Forelimb muscle (tissue), 1 donor: ENCODE measurements at regions not wholly inside any gene's neighbourhood (a gene's known extent, or its start where the extent isn't known, plus 50 kb on each side); places are given as distances from the start of the nearest gene placed in this dataset.
"Not testable (repeated sequence)": the region's sequence is repeated elsewhere in the genome, so short reads cannot be mapped to it uniquely, and the experiment has no call there.

Experiments used
- DNase-seq: peaks from one replicate; pipeline ENCODE4 v3.0.0-alpha.2; 2013; ENCODE audit warnings: low read depth

DNA sequence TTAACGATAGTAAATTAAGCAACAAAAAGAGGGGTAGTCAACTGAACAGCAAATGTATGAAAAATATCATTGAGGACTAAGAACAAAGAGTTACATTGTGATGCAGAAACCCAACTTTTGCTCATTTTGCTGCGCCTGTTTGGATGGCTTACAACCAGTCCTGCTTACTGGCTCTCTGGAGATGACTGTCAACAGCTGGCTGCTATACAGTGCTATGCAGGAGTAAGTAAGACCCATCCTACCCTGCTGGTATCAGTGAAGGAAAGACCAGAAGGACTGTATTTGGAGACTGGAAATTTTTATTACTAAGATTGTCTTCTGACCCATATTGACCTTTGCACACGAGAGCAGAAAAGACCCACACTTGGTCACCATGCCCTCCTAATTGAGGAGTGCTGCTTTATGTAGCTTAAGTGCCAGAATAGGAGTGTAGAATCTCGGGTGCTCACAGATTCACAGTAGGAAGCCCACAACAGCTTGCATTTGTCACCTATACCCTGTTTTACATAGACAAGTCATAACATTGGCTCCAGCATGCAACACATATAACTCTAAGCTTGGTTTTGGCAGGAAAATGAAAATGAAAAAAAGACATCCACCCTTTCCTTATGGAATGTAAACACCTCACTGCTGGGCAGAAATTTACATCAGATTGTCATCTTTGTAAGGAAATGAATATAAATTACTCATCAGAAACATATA lies 1915.0 kb upstream of the CELF4 start:
- no peak for DNase-seq

DNA sequence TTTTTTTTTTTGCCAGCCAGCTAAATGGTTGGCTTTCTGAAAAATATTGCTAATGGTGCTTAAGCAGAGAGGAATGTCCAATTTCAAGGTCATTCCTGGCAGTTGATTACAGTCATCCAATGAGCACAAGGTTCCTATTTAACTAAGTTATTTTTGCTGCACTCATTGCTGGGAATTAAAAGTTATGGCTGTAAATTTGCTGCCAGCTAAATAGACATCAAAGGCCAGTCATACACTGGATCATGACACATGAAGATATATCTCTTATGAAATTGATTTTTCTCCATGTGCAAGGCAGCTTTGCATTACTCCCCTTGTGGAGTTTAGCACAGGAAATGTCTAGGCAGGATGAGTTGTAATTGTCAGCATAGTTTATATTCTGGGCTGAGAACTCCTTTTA lies 1898.4 kb upstream of the CELF4 start:
- DNase-seq, result no peak

DNA sequence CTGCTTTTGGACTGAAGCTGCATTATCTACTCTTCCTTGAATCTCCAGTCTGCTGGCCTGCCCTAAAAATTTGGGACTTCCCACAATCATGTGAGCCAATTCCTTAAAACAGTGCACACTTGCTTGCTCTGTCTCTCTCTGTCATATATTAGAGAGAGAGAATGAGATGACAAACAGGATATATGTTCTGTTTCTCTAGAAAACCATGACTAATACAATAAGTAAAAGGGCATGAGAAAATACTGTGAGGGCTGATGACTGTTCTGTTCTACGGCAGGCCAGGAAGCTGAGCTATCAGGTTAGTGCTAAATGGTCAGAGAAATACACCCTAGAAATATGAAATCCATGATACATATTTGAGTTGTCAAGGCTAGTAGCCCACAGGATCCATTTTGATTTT lies 1896.8 kb upstream of the CELF4 start:
- no peak for DNase-seq

DNA sequence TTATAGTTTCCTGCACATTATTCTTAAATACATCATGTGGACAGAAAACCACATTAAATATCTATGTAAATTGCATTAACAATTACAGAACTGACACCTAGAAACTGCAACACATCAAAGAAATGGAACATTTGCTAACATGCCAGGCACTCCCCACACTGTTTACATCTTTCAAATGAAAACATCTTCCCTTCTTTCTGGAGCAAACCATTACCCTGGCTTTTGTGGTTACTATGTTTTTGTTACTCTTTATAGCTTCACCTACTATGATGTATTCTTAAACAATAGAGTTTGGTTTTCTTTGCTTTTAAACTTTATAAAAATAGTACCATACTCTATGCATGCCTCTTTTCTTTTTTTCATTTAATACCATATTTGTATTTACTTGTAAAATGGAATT lies 1894.5 kb upstream of the CELF4 start:
- DNase-seq, result no peak

DNA sequence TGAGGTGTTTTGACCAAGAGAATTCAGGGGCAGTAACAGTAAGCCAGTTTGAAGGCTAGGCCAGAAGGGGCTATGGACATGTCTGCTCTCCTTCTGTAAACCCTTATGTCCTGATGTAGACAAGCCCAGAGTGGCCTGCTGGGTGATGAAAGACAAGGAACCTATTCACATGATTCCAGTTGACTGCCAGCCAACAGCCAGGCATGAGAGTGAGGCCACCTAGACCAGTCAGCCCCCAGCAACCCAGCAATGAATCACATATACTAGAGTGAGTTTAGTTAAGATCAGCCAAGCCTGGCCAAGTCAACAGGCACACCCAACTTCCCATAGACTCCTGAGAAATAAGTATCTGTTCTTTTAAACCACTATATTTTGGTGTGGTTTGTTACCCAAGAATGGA lies 1889.7 kb upstream of the CELF4 start:
- no peak for DNase-seq

DNA sequence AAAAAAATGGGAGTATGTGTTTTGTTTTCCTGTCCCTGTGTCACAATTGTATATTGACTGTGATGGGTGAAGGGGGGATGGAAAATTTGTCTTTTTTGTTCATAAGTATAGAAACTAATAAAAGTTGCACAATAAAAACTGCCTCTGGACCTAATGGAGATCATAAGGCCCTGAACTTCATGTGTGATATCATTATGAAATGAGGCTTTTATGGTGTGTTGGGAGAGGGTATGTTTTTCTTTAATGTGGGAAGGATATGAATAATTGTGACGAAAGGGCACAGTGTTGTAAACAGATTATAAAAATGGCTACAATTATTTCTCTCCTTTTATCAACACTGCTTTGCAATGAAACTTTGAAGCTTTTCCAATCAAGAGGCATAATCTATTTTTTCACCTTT lies 1889.3 kb upstream of the CELF4 start:
- DNase-seq, result no peak

DNA sequence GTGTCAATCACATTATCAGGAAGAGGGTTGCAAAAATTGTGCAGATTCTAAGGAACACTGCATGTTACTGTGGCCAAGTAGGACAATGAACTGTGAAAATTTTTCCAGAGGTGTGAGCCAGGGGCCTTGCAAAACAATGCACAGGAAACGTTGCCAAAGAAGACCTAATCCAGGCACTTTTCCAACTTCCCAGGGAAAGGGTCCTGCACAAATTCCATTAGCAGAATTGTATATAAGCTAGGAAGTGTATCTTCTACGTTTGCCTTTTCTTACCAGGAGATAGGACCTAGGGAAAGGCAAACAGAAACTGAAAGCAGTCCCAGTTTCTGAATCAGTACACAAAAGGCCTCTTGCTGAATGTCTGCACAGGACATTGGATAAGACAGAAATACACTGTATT lies 1888.3 kb upstream of the CELF4 start:
- peak; percentile 88 for DNase-seq

DNA sequence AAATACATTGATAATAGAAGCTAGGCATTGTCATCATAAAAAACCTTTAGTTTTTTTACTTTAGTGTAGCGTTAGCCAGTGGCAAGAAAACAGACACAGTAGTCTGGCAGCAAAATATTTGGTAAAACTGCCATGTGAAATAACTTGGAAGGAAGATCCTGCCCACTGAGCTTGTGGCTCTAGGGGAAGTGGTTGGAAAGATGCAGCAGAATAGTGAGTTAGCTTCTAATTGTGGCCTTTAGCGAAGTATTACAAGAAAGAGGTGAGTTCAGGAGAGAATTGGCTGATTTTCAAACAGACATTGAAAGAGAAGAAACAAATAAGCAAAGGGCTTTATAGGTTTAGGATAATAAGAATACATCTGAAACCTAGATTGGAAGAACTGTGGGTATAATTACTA lies 1887.8 kb upstream of the CELF4 start:
- DNase-seq, result no peak

DNA sequence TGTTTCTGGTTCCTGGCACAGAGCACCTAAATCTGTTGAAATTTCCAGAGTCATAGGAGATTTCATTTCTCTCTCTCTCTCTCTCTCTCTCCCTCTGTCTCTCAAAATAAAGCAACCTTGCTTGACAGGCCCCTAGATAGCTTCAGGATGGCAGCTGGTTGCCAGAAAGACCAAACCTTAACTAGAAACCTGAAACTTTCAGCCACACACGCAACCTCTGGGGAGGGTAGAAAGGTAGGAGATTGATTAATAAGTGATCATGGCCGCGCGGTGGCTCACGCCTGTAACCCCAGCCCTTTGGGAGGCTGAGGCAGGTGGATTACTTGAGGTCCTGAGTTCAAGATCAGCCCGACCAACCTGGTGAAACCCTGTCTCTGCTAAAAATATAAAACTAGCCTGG lies 1885.4 kb upstream of the CELF4 start:
- DNase-seq, result no peak

DNA sequence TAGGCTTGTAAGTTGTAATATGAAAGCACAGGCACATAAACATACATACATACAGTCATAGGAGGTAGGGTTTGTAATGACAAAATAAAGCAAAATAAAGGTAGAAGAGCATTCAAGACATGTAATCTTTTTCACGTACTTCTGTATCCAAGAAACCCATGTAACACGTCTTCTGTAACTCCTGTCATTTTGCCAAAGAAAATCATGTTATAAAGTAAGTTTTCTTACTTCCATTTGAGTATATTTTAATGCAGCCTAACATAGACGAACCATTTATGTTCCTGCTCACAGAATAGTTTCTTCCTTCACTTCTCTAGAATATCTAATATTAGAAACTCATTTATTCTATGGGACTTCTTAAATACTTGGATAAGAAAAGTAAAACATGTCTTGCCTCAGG lies 1884.0 kb upstream of the CELF4 start:
- no peak for DNase-seq

DNA sequence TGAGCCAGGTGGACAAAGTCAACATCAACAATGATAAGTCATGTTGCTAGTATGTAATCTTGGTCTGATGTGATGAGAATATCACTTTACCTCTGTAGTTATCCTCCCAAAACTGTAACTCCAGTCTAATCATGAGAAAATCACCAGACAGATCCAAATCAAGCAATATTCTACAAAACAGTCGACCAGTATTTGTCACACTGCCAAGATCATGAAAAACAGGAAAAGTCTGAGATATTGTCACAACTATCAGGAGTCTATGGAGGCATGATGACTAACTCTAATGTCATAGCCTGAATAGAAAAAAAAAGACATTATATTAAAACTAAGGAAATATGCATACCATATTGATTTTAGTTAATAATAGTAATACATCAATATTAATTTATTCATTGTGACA lies 1883.3 kb upstream of the CELF4 start:
- no peak for DNase-seq

DNA sequence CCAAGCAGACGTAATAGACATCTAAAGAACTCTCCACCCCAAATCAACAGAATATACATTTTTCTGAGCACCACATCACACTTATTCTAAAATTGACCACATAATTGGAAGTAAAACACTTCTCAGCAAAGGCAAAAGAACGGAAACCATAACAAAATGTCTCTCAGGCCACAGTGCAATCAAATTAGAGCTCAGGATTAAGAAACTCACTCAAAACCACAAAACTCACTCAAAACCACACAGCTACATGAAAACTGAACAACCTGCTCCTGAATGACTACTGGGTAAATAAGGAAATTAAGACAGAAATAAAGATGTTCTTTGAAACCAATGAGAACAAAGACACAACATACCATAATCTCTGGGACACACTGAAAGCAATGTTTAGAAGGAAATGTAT lies 1879.4 kb upstream of the CELF4 start:
- not testable (repeated sequence) for DNase-seq

DNA sequence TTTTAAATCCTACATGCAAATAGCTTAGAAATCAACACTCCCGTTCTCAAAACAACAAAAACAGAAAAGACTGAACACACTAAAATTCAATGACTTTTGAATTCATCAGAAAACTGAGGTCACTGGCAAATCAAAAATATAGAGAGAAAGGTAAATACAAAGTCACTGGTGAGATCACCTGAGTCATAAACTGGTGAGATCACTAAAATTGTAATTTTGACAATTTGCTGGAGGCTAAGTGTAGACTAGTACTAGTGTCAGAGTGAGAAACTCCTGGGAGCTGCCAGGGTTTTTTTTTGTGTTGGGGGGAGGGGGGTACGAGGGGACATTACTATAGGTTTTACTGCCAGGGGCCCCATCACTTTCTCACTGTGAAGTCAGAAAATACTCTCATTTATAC lies 1876.0 kb upstream of the CELF4 start:
- no peak for DNase-seq

DNA sequence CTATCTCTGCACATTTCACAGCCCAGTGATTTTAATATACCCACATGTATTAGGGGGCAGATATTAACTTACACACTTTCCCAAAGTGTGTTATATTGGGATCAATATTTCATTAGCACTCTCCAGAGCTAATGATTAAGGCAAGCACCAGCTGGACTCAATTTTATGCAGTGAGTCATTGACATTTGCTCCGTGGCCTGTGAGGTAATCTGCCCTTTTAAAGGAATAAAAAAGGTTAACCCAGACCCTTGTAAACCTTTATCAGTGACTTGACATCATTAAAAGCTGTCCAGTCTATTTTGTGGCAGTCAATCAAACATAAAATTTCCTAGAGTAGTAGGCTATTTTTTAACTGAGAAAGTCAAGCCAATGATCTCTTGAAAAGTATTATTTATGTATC lies 1870.4 kb upstream of the CELF4 start:
- no peak for DNase-seq

DNA sequence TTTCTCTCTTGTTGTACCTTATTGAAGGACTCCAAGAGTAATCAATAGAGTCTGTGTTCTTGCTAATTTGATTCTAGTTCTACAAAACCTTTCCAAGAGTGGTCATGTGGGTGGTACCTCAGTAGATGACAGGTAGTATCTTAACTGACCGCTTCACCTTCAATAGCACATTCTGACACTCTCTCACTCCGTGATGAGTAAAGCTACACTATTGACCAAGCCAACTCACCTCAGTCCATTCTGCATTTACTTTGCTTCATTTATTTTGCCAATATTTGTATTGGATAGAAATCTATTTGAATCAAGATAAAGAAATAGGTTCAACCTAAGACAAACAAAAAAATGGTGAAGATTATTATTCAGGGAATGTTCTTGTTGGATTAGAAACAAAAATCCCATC lies 1869.6 kb upstream of the CELF4 start:
- DNase-seq, result no peak

DNA sequence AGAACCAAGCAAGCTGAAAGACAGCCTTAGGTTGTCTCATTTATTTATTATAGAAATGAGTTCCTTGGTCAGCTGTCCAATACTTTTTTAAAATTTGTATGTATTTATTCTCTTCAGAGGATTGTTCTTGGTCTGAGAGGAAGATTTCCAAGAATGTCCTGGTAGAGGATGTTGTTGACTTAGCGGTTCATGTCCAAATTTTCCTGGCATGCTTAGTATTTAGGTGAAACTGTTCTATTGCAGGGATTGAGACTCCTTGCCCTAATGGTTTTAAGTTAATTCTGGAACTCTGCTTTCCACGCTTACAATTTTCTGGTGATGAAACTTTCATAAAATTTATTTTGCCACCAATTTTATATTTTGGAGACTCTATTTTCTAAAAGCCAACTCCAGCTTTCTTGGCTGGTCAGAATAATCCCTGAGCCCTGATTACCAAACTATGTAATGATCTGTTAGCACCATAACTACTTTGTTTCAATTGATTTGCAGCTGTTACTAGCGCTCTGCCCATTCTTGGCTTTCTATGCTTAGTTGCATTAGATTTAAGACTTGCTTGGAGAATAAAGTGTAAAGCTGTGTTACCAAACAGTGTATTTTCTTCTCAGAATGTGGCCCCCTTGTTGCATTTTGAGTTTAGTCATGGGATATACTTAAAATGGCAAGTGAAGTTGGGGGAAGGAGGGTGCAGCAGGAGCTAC lies 1868.8 kb upstream of the CELF4 start:
- no peak for DNase-seq

DNA sequence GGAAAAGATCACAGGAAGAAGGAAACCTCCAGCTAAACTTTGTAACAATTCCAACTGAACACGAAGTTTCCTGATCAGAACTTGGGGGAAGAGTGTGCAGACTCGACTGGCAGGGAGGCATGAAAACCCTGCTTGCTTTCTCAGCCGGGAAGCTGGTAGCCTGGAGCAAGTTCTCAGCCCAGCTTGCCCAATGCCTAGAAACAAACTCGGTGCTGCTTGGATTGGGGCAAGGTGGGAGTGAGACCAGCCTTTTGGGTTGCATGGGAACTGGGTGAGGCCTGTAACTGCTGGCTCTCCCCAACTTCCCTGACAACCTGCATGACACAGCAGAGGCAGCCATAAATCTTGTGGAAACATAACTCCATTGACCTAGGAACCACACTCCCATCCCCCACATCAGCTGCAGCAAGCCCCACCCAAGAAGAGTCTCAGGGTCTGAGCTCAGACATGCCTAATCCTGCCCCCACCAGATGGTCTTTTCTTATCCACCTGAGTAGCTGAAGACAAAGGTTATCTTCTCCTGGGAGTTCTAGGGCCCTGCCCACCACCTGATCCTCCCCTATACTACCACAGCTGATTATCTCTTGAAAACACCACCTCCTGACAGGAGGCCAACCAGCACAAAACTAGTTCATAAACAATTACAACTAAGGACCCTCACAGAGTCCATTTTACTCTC lies 1859.7 kb upstream of the CELF4 start:
- DNase-seq, result no peak

DNA sequence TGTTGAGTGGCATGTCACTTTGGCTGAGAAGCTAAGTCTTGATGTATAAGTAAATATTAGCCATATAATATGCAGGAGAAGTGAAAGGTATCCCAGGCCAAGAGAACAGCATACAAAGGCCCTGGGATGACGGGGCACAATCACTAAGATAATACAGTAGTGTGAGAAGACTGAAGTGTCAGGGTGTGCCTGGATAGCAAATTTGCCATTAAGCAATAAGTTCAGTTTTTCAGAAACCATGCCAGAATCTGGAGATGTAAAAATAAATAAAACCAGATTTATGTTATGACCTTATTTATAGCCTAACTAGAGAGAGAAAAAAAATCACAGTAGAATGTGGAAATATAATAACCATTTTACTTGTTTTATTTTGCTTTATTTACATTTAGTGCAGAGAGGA lies 1858.7 kb upstream of the CELF4 start:
- DNase-seq, result no peak

DNA sequence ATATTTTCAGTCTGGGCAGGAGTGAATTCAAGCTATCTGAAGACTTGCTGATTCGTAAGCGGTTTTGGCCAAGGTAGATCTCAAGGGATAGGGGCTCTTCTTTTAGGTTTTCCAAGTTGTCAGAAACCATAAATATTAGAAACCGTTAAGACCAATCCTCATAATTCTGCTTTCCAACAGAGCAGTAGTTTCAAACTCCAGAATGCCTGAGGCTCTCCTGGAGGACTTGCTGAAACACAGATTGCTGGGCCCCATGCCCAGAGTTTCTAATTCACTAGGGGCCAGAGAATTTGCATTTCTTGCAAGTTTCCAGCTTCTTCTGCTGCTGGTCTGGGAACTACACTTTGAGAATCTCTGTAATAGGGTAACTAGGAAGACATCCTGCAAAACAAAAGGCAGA lies 1855.7 kb upstream of the CELF4 start:
- peak; percentile 49 for DNase-seq

DNA sequence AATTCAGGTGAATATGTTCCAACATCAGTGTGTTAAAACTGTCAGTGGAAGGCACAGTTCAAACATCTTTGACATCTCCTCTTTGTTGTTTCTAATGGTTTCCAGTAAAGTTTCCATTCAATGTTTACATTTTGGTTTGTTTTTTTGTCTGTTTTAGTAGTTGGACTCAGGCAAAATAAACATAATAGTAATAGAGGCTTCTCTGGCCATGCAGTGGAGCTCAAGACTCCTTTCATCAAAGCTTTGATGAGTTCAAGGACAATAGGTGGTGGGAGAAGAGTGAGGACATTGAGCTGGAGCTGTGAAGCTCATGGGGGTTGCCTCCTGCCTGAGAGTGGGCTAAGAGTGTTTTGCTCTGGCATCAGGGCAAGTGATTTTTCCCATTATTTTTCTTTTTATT lies 1853.7 kb upstream of the CELF4 start:
- DNase-seq, result no peak

DNA sequence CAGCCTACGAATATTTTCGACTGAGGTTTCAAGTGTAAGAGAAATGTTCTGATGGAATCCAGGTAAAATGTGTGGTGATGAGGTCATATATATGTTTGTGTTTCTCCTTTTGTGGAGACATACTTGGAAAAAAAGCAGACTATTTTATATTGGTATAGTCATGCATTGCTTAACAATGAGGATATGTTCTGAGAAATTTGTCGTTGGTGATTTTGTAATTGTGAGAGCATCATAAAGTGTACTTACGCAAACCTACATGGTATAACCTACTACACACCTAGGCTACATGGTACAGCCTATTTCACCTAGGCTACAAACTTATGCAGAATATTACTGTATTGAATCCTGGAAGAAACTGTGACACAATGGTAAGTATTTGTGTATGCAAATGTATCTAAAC lies 1849.9 kb upstream of the CELF4 start:
- DNase-seq, result no peak

DNA sequence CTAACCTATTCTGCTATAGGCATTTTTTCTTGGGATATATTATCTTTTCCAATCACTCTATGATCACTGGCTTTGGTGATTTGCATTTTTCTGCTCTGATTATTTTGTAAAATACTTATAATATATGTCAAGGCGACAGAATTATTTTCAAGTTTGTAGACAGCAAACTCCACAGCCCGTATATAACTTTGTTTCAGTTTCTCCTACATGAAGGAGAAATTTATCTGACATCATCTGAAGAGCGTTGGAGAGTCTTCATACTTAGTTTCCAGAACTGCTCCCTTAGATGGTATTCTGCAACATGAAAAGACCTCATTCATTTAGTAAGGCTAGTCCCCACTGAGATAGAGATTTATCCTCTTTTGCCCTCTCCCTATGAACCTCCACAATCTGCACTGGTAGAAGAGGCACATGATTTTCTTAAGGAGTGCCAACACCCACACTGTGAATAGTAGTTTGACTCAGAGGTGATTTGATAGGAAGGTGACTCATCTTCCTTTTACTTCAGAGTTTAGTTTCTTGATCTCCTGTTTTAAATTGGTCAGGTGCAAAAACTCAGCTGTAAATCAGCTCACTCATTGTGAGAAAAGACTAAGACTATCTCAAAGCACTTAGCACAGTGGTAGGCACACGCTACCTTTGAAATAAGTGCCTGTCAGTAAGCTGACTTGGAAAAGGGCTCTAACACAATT lies 1848.6 kb upstream of the CELF4 start:
- DNase-seq, result no peak

DNA sequence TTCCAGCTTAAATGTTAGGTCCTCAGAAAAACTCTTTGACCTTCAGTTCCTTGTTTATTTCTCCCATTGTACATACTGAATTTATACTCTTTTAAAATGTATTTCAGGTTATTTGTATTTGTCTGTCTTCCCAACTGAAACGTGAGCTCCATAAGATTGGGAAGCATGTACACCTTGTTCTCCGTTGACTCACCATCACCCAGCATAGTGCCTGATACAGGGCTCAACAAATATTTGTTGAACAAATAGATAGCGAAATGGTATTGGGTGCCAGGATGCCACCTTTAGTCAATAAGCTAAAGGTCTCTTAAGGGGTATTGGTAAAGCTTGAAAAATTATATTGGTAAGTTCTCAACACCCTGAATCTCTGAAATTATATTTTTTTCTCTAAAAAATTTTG lies 1841.3 kb upstream of the CELF4 start:
- DNase-seq, result no peak
